Epithelial cell of esophagus (primary cell): ENCODE measurements at regions not wholly inside any gene's neighbourhood (a gene's known extent, or its start where the extent isn't known, plus 50 kb on each side); places are given as distances from the start of the nearest gene placed in this dataset.

Experiments
- DNase-seq: peaks from one replicate; pipeline ENCODE4 v3.0.0; 2010; ENCODE audit warnings: low read depth
- H3K4me3 ChIP-seq: 2 replicates; pipeline ENCODE4 v1.5.1; 2011; ENCODE audit warnings: mild to moderate bottlenecking, low read length, control low read depth
- CTCF ChIP-seq: IDR thresholded peaks from 2 replicates; pipeline ENCODE4 v1.5.1; 2011; ENCODE audit warnings: low read depth, mild to moderate bottlenecking, low read length, control low read depth, inconsistent platforms; ENCODE audit not compliant: insufficient read depth; ENCODE audit errors: missing control alignments

- H3K4me3 ChIP-seq, result no peak overlapping the region
- no peak for DNase-seq
- no peak for TF ChIP-seq CTCF
Measured at GRCh38 chr20:57004416-57004815, 262.0 kb downstream of the BMP7 start.

GRCh38 chr20:57004951-57005933 is 261.2 kb downstream of the BMP7 start:
- TF ChIP-seq CTCF, result no peak
- DNase-seq, result no peak
- H3K4me3 ChIP-seq, result no peak overlapping the region

- TF ChIP-seq CTCF, result no peak
- no peak for DNase-seq
- H3K4me3 ChIP-seq, result no peak overlapping the region
Measured at GRCh38 chr20:57006411-57007170, 259.9 kb downstream of the BMP7 start.

- no peak for TF ChIP-seq CTCF
- DNase-seq, result no peak
- no peak overlapping the region for H3K4me3 ChIP-seq
Measured at GRCh38 chr20:57007171-57007540, 259.3 kb downstream of the BMP7 start.

GRCh38 chr20:57008217-57008616 is 258.2 kb downstream of the BMP7 start:
- no peak for TF ChIP-seq CTCF
- H3K4me3 ChIP-seq, result no peak overlapping the region
- peak; percentile 9 for DNase-seq

GRCh38 chr20:57009355-57009754 is 257.1 kb downstream of the BMP7 start:
- no peak for TF ChIP-seq CTCF
- H3K4me3 ChIP-seq, result no peak overlapping the region
- no peak for DNase-seq

- DNase-seq, result no peak
- TF ChIP-seq CTCF, result no peak
- no peak overlapping the region for H3K4me3 ChIP-seq
Measured at GRCh38 chr20:57009775-57010174, 256.7 kb downstream of the BMP7 start.
